ENCODE measurements at regions not wholly inside any gene's neighbourhood (a gene's known extent, or its start where the extent isn't known, plus 50 kb on each side); places are given as distances from the start of the nearest gene placed in this dataset.

DNA sequence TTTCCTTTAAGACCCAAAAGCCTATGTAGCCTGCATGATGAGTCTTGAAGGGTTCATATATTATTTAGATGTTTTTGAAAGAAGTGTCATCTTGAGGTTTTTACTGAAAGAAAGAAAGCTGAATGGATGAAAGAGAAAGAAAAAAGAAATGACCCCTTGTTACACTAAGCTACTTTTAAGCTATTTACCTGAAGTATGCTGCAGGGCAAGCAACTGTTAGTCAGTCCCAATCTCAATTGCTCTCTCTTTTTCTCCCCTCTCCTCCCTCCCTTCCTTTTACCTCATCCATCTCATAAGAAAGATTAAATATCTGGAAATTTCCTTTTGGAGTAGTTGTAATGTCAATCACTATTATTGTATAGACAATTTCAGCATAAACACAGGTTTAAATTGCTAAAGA, 512.4 kb downstream of the TMTC2 start:
- Histone ChIP-seq H2AK5ac (ENCODE audit: low read depth, low read length) (no peak overlapping the region), H2BK15ac (ENCODE audit: low read length) (no peak overlapping the region), H3K27me3 (replicated peaks in 1 of 4; ENCODE audit: control insufficient read depth in 3 of 4, extremely low read depth in 1 of 4, insufficient read depth in 3 of 4, low read length in 3 of 4) (no peaks in the 10 kb centered on the region), H3K79me1 (ENCODE audit: low read depth, low read length) (no peaks in the 10 kb centered on the region), H4K91ac (replicated peaks; ENCODE audit: insufficient read length, low read length) (no peak overlapping the region), H3K23me2 (ENCODE audit: low read depth, low read length) (no peaks in the 10 kb centered on the region), H3K36me3 (ENCODE audit: control insufficient read depth in 2 of 4, insufficient read depth in 4 of 4, low read length in 3 of 4) (no peaks in the 10 kb centered on the region), H3K23ac (ENCODE audit: insufficient read length) (no peak overlapping the region), H2AFZ (ENCODE audit: low read length) (no peak overlapping the region), H2BK12ac (ENCODE audit: low read depth, low read length) (no peak overlapping the region), H3K9ac (replicated peaks in 1 of 4; ENCODE audit: extremely low read depth in 1 of 4, low read depth in 3 of 4, low read length in 3 of 4) (no peak overlapping the region), H3K79me2 (ENCODE audit: control insufficient read depth in 1 of 2, insufficient read depth in 2 of 2, low read length in 2 of 2) (no peaks in the 10 kb centered on the region), H3K27ac (ENCODE audit: low read depth, low read length) (no peak overlapping the region), H3K4me3 (ENCODE audit: extremely low read depth in 1 of 4, insufficient read depth in 2 of 4, low read depth in 3 of 4, low read length in 4 of 4) (peak overlapping the region in 1 of 4 experiments; percentile 37; a peak in 1 of 8 replicates), H2BK120ac (replicated peaks; ENCODE audit: low read depth, low read length) (no peak overlapping the region), H4K8ac (ENCODE audit: extremely low read depth, insufficient read depth, low read length) (no peak overlapping the region), H3K4me1 (replicated peaks in 1 of 4; ENCODE audit: control insufficient read depth in 3 of 4, insufficient read depth in 4 of 4, low read length in 3 of 4) (peaks cover 0 to 16% (median 4%) of the 10 kb centered on the region in 4 experiments; a peak in 3 of 7 replicates), H2BK5ac (ENCODE audit: low read depth, low read length) (no peak overlapping the region), H3K4me2 (ENCODE audit: insufficient read depth in 1 of 2, low read depth in 2 of 2, low read length in 2 of 2) (peak overlapping the region; percentile 52 to 54; a peak in 3 of 4 replicates), H3K14ac (ENCODE audit: insufficient read length) (no peak overlapping the region), H4K20me1 (replicated peaks in 1 of 2; ENCODE audit: control insufficient read depth in 1 of 2, insufficient read depth in 2 of 2, low read length in 2 of 2) (no peaks in the 10 kb centered on the region), H3K56ac (replicated peaks; ENCODE audit: insufficient read length, low read depth, low read length) (no peak overlapping the region), H3K4ac (replicated peaks; ENCODE audit: insufficient read length, low read depth, low read length) (no peak overlapping the region), H4K5ac (ENCODE audit: insufficient read length, low read depth, low read length) (peak overlapping the region; percentile 99), H2BK20ac (ENCODE audit: low read length) (no peak overlapping the region), H3K9me3 (ENCODE audit: insufficient read depth in 2 of 2, low read depth in 1 of 2, low read length in 1 of 2) (no peaks in the 10 kb centered on the region), H3K18ac (ENCODE audit: extremely low read depth, low read length) (no peak overlapping the region; the same call in 1 of the 2 replicates)
- TF ChIP-seq SRF (IDR thresholded peaks at IDR 0.05; ENCODE audit: low read depth, low read length): no peak
- TF ChIP-seq HDAC2 (IDR thresholded peaks at IDR 0.05; ENCODE audit: borderline replicate concordance in 1 of 2, low read depth in 2 of 2, low read length in 2 of 2): no peak
- no peak for TF ChIP-seq BRCA1 (IDR thresholded peaks at IDR 0.05; ENCODE audit: low read depth, low read length)
- no peak for TF ChIP-seq CHD2 (IDR thresholded peaks at IDR 0.05; ENCODE audit: low read length)
- TF ChIP-seq EGR1 (IDR thresholded peaks at IDR 0.05; ENCODE audit: borderline replicate concordance, low read depth, low read length): no peak
- TF ChIP-seq, protein P1, sequence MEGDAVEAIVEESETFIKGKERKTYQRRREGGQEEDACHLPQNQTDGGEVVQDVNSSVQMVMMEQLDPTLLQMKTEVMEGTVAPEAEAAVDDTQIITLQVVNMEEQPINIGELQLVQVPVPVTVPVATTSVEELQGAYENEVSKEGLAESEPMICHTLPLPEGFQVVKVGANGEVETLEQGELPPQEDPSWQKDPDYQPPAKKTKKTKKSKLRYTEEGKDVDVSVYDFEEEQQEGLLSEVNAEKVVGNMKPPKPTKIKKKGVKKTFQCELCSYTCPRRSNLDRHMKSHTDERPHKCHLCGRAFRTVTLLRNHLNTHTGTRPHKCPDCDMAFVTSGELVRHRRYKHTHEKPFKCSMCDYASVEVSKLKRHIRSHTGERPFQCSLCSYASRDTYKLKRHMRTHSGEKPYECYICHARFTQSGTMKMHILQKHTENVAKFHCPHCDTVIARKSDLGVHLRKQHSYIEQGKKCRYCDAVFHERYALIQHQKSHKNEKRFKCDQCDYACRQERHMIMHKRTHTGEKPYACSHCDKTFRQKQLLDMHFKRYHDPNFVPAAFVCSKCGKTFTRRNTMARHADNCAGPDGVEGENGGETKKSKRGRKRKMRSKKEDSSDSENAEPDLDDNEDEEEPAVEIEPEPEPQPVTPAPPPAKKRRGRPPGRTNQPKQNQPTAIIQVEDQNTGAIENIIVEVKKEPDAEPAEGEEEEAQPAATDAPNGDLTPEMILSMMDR (IDR thresholded peaks at IDR 0.05; ENCODE audit: control extremely low read depth in 1 of 3, insufficient read depth in 1 of 3, low read depth in 1 of 3, low read length in 3 of 3): no peak
- no peak for TF ChIP-seq ASH2L (IDR thresholded peaks at IDR 0.05; ENCODE audit: low read length)
- no peak for TF ChIP-seq YY1 (IDR thresholded peaks at IDR 0.05; ENCODE audit: low read depth, low read length)
- TF ChIP-seq RXRA (IDR thresholded peaks at IDR 0.05; ENCODE audit: insufficient read depth, low read depth, low read length): no peak
- no peak for TF ChIP-seq TEAD4 (IDR thresholded peaks at IDR 0.05; ENCODE audit: low read depth, low read length)
- no peak for TF ChIP-seq ZNF274 (IDR thresholded peaks at IDR 0.05; ENCODE audit: borderline replicate concordance, extremely low read depth, low read length)
- TF ChIP-seq CBX5 (IDR thresholded peaks at IDR 0.05; ENCODE audit: low read depth, low read length): no peak
- POLR2A ChIA-PET (ENCODE audit: partially characterized antibody): no interaction called here
- DNase-seq (ENCODE audit: low read depth in 1 of 2, low spot score in 2 of 2): no peak
- FAIRE-seq: no peak
- CTCF ChIA-PET (ENCODE audit: partially characterized antibody): interaction anchor here (0.7 kb wide), 1 partner anchor 173 kb away, joined by 3 read pairs; no protein-coding TSS in a partner anchor

Data from H1 (cell line).